Ramos (cell line): ENCODE measurements at regions not wholly inside any gene's neighbourhood (a gene's known extent, or its start where the extent isn't known, plus 50 kb on each side); places are given as distances from the start of the nearest gene placed in this dataset.
"Not testable (repeated sequence)": the region's sequence is repeated elsewhere in the genome, so short reads cannot be mapped to it uniquely, and the experiment has no call there.

ENCODE experiments used
- in situ Hi-C: fragments of 300-500 bp; cut with MboI; formaldehyde crosslinking; loops from one replicate; pipeline ENCODE4 v1.14.3; 2022; ENCODE audit warnings: low sequenced_read_pairs; ENCODE audit not compliant: unreplicated experiment

DNA sequence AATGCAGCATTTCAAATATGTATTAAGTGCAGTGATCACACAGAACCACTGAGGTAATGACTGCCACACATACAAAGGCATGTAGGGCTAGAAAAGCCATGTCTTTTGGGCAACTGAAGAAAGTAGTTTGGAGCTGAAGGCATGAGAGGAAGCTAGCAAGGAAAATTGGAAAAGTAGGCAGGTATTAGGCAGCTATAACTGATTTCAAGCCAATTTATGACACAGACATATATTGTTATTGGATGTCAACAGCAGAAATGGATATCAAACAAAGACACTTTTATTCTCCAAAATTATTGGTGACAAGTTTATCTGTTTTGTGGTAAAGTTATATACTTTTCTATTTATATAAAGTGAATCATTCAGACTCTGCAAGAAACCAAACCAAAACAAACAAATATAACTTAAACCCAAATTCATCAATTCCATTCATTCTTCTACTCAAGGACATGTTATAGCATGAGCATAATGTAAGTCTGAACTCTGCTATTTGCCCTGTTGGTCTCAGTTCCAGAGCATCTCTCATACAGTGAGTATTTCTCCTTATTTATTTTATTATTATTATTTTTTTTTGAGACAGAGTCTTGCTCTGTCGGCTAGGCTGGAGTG, 307.4 kb upstream of the COL8A1 start:
- in situ Hi-C loops = no loop called here

- in situ Hi-C loops = no loop called here
These were observed 308.1 kb upstream of the COL8A1 start for GRCh38 chr3:99330281-99330680.

DNA sequence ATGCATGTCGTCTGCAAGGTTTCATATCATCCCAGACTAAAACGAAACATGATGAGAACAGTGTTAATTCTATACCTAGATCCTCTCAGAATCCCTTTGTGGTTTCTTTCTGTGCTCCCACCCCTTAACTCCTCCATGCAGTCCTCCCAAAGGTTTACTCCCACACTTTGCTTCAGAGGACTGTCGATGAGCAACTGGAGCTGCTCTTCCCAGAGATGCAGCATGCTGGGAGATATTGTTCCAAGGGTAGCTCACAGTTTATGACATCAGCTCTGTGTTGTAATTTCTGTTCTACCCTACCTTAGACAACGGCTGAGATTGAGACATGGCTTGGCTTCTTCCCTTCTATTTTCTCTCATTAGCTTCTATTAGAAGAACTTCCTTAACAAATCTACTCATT, 313.0 kb upstream of the COL8A1 start:
- in situ Hi-C loops = no loop called here

DNA sequence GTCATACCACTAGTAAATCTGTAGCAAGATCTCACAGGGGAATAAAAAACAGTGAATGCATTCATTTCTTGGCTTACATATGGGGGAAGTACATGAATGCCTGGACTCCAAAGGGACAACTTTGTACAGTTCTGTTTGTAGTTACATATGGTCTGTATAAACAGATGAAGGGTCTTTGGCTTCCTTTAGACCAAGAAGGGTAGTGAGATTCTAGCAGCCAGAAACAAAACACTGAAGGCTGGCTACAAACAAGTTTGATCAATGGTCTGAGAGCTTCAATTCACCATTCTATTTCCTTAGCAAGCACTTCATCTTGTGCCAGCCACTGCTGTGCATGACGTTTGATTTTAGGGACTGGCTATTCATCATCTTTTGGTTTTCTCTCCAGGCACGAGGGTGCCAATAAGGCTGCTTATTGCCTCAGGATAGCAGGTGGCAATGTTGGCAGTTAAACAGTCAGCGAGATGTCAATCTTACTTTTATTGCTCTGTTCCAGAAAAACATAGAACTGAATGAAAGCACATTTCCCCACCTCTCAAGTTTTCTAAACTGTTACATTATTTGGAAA, 313.7 kb upstream of the COL8A1 start:
- in situ Hi-C loops = no loop called here

GRCh38 chr3:99323940-99324339, 314.5 kb upstream of the COL8A1 start:
- in situ Hi-C loops = no loop called here

GRCh38 chr3:99322551-99322950, 315.8 kb upstream of the COL8A1 start:
- in situ Hi-C loops = no loop called here

DNA sequence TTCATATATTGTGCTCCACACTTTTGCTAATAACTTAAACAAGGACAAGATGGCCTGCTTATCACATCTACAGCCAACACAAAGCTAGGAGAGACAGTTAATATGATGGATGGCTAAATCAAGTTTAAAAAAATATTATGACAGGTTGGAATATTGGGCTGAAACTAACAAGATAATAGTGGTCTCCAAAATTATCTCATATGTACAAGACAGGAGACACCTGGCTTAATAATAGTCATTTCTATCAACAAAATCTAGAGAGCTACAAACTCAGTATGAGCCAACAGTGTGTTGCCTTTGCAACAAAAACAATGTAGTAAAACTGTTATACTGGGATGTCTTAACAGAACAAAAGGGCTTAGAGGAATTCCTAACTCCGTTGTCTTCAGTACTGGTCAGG, 317.1 kb upstream of the COL8A1 start:
- in situ Hi-C loops = no loop called here

DNA sequence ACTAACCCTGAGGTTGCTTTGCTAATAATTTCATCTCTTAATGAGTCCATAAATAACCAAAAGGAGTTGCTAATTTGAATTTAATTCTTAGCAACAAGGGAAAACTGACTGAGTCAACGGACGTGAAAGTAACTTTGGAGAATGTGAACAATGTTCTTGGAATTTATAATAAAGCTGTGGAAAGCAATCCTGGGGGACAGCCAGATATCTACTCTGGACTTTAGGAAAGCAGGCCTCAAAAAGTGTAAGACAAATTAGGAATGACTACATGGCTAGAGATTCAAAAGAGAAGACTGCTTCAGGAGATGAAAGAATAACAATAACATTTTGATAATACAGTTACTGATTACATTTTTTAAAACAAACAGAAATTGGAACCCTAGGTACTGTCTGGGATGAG, 318.4 kb upstream of the COL8A1 start:
- in situ Hi-C loops = no loop called here

DNA sequence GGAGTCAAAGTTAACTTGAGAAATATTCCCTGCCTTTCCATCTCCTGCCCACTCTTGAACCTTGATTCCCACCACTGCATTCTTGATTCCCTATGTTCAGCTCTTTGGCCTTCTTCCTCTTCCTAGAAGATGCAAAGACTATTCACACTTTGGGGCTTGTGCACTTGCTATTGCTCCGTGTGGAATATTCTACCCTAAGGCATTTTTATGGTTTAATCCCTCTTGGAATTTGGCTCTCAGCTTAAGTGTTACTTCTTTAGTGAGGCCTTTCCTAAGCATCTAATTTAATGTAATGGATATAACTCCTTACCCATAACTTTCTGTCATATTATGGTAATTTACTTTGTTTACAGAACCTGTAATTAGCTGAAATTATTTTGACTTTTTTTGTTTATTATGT, 318.9 kb upstream of the COL8A1 start:
- in situ Hi-C loops = no loop called here

DNA sequence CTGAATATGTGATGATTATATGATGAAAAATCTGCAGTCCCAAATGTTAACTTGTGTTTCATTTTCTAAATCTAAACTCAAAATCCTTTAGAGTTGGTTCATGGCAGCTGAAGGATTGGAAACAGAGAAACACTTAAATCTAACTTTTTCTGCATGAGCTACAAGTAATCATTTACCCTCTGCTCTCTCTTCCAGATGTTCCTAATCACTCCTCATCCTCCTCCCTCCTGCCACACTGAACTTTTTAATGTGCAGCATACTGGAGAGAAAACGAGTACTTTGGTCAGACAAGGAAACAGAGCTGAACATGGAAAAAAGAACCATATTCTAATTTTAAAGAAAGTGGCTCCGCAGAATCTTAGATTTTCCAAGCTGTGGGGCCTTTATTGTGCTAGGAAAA, 321.2 kb upstream of the COL8A1 start:
- in situ Hi-C loops = no loop called here

DNA sequence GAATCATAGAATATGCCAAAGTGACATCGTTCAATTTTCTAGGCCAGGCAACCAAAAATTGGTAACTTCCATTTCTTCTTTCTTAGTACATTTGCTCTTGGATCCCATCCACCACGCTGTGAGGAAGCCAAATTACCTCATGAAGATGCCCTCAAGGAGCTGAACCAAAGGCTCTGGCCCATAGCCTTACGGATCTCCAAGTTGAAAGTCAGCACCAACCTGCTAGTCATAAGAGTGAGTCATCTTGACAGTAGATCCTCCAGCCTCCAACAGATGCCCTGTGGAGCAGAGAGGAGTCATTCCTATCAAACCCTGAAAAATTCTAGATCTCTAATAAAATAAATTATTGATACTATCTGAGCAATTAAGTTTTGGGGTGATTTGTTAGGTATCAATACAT, 322.5 kb upstream of the COL8A1 start:
- in situ Hi-C loops = no loop called here

DNA sequence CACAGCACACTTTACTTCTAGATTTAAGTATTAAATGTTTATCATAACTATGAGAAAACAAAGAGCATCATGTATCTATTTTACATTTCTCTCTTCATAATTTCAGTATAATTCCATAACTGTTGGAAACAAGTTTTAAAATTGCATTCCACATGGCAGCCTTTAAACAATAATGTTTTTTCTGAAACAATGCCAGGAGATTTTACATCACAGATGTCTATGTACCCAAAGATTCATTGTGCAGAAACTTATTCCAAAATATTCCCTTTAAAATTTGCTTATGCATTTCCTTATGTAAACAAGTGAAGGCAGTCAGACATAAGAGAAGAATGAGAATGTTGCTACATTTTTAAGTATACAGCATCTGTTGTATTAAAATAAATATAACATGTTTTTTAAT, 324.9 kb upstream of the COL8A1 start:
- in situ Hi-C loops = no loop called here

DNA sequence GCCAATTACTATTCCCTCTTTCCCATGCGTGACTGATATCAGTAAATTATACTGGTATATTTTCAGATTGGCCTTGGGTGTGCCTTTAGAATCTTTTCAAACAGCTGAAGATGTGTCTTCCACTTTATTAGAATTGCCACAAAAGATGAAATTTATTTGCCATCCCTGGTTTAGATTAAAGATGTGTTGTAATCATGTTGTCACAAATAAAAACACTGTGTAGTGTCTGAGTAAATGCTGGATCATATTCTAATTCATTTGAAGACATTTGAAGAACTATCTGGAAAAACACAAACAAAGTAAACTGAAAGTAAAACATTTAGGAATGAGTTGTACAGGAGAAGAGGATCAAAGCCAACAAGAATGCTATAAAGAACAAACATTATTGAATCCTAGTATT, 339.7 kb upstream of the COL8A1 start:
- in situ Hi-C loops = no loop called here

DNA sequence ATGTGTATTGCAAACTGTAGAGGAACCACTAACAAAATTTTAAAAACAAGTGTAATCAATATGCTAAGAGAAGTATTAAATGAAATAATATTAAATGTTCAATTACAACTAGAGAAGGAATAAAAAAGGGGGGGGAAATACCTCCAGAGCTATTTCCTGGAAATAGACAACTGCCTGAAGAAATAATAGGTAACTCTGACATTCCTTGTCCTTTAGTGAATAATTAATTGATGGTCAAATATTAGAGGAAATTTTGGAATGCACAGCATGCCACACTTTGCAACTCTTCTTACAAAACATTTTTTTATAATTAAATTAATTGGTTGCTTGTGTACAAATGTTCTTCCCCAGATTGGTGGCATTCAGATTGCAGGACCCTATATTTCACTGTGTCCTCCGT, 342.6 kb upstream of the COL8A1 start:
- in situ Hi-C loops = no loop called here

- in situ Hi-C loops = not testable (repeated sequence)
These were observed 344.3 kb upstream of the COL8A1 start for GRCh38 chr3:99294092-99294491.

GRCh38 chr3:99287876-99288275, 350.5 kb upstream of the COL8A1 start:
- in situ Hi-C loops = no loop called here

DNA sequence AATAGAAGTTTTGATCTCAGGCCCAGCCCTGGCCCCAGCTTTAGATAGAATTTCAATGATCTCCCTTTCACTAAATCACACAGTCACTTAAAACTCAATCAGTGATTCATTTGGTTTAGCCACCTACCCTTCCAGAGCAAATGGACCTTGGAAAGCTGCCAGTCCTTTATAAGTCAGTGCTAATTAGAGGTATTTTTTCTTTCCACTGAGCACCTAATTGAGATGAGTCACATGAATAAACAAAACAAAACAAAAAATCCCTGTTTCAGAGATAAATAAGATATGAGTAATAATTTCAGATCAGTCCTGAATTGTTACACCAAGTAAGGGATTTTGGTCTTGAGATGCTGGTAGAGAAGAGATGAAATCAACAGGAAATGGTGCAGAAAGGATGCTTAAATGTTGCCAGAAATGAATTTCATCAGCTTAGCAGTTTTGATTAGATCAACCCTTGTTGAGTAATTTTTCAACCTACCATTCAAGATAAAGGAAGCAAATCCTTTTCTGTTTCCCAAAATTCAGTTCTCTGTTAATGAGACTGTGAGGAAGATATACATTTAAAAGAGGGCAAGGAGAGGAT, 352.0 kb upstream of the COL8A1 start:
- in situ Hi-C loops = no loop called here

DNA sequence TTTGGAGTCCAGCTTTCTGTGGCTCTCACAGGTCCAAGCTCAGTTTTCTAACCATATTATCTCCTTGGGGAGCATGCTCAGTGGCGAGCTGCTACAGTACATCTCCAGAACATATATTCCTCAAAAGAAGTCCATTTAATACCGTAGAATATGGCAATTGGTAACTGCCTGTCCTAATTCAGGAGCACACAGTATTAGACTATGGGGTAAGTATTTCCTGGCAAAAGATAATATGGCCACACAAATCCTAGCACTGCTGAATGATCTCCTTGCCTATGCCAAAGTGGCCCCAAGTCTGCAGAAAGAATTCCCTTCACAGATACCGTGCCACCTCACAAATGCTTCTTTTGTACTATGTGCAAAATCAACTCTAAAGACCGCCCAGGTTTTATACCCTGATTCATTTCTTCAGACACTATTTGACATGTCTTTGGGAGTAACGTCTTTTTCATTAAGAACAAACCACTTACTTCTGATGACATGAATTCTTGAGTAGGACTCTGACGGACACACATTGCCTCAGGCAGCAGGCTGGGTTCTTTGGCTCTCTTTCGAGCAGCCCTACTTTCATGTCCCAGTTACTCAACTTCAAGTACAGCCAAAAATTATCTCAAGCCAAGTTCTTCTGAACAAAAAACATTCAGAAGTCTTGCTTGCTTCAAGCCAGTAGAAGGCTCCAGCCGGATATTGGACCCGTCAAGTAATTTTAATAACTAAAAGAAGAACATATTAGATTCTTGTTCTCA, 368.3 kb upstream of the DCBLD2 start:
- in situ Hi-C loops = no loop called here

- in situ Hi-C loops = no loop called here
These were observed 355.3 kb upstream of the DCBLD2 start for GRCh38 chr3:99256788-99257187.

GRCh38 chr3:99253963-99254355, 352.5 kb upstream of the DCBLD2 start:
- in situ Hi-C loops = no loop called here

GRCh38 chr3:99250821-99251355, 349.4 kb upstream of the DCBLD2 start:
- in situ Hi-C loops = no loop called here
